A673 (cell line): ENCODE measurements at regions not wholly inside any gene's neighbourhood (a gene's known extent, or its start where the extent isn't known, plus 50 kb on each side); places are given as distances from the start of the nearest gene placed in this dataset.

Experiments used
- BruUV-seq: library from RNA; stranded (reverse); fragments of 400-500 nt; replicated peaks from 2 replicates; lab custom pipeline; 2021; lab: Mats Ljungman, UMichigan
- CTCF ChIA-PET: fragments of 300-600 bp; sonication (Branson Sonifier 250); formaldehyde crosslinking; loops from one replicate; lab custom pipeline; 2022; ENCODE audit warnings: antibody characterized with exemption; lab: Charles Lee
- POLR2A ChIA-PET: fragments of 300-600 bp; sonication (Branson Sonifier 250); formaldehyde crosslinking; loops from one replicate; lab custom pipeline; 2022; ENCODE audit warnings: antibody characterized with exemption; ENCODE audit not compliant: low non-redundant PET; lab: Charles Lee
- DNase-seq: peaks from one replicate; pipeline ENCODE4 v3.0.0-alpha.2; 2015; ENCODE audit warnings: low spot score
- H3K27ac ChIP-seq: fragments of 200-600 bp; sonication (generic); 2 replicates; pipeline ENCODE4 v1.5.1; 2016; ENCODE audit warnings: mixed run types, low read depth, mild to moderate bottlenecking, mixed read lengths, antibody characterized with exemption, low read length; ENCODE audit not compliant: poor library complexity, severe bottlenecking
- H3K27me3 ChIP-seq: fragments of 200-600 bp; sonication (generic); replicated peaks from 2 replicates; pipeline ENCODE4 v1.6.1; 2017; ENCODE audit warnings: mixed run types, low read depth, mild to moderate bottlenecking, mixed read lengths, antibody characterized with exemption, low read length; ENCODE audit not compliant: insufficient read depth, poor library complexity
- H3K36me3 ChIP-seq: fragments of 200-600 bp; sonication (generic); 2 replicates; pipeline ENCODE4 v1.6.1; 2016; ENCODE audit warnings: mixed run types, mild to moderate bottlenecking, mixed read lengths, antibody characterized with exemption, low read length; ENCODE audit not compliant: insufficient read depth, poor library complexity, severe bottlenecking
- H3K4me1 ChIP-seq: fragments of 200-600 bp; sonication (generic); 2 replicates; pipeline ENCODE4 v1.6.1; 2017; ENCODE audit warnings: mixed run types, mild to moderate bottlenecking, mixed read lengths, antibody characterized with exemption, low read length; ENCODE audit not compliant: insufficient read depth, poor library complexity, severe bottlenecking
- H3K4me3 ChIP-seq: fragments of 200-600 bp; sonication (generic); 2 replicates; pipeline ENCODE4 v1.5.1; 2016; ENCODE audit warnings: low read depth, mixed run types, mild to moderate bottlenecking, mixed read lengths, low read length; ENCODE audit not compliant: poor library complexity, severe bottlenecking
- H3K9me3 ChIP-seq: fragments of 200-600 bp; sonication (generic); 2 replicates; pipeline ENCODE4 v1.6.1; 2016; ENCODE audit warnings: mixed run types, low read depth, mild to moderate bottlenecking, mixed read lengths, antibody characterized with exemption, low read length; ENCODE audit not compliant: poor library complexity, severe bottlenecking
- CTCF ChIP-seq: fragments of 300-800, 200-600 bp; sonication (generic); conservative IDR thresholded peaks from 2 replicates; pipeline ENCODE4 v1.5.1; 2017; ENCODE audit warnings: low read depth, mild to moderate bottlenecking, antibody characterized with exemption, low read length, moderate library complexity, mixed read lengths
- EZH2 ChIP-seq: fragments of 200-600 bp; sonication (generic); IDR thresholded peaks from 2 replicates; pipeline ENCODE4 v1.6.1; 2017; ENCODE audit warnings: borderline replicate concordance, low read depth, mild to moderate bottlenecking, mixed read lengths, antibody characterized with exemption, low read length; ENCODE audit not compliant: poor library complexity, severe bottlenecking
- intact Hi-C: fragments of 100-400 bp; cut with micrococcal nuclease; formaldehyde crosslinking; loops from one replicate; pipeline ENCODE4 v1.10.0; 2022; ENCODE audit not compliant: unreplicated experiment

- no peak for TF ChIP-seq EZH2
- no peak for TF ChIP-seq CTCF
- BruUV-seq = no TSS peak
- ChIA-PET POLR2A (no interaction called here), CTCF (no interaction called here)
- Histone ChIP-seq H3K4me3 (no peak overlapping the region), H3K27ac (no peak overlapping the region), H3K27me3 (peaks cover 20% of the 10 kb centered on the region), H3K36me3 (no peaks in the 10 kb centered on the region), H3K9me3 (no peaks in the 10 kb centered on the region), H3K4me1 (peaks cover 11% of the 10 kb centered on the region)
- peak; percentile 5 for DNase-seq
- intact Hi-C loops = no loop called here
Measured at GRCh38 chr17:74009056-74009625, 194.3 kb upstream of the RPL38 start.

- H3K27ac ChIP-seq = no peak overlapping the region
- no peaks in the 10 kb centered on the region for H3K9me3 ChIP-seq
- POLR2A ChIA-PET = no interaction called here
- intact Hi-C loops = loop anchor here (5.0 kb wide), 1 partner anchor 51 kb away; no protein-coding TSS in a partner anchor
- DNase-seq = no peak
- BruUV-seq = no TSS peak
- peaks cover 11% of the 10 kb centered on the region for H3K4me1 ChIP-seq
- no peak overlapping the region for H3K4me3 ChIP-seq
- CTCF ChIA-PET = interaction anchor here (0.6 kb wide), 1 partner anchor 26 kb away, joined by 4 read pairs; no protein-coding TSS in a partner anchor
- no peak for TF ChIP-seq CTCF
- peaks cover 20% of the 10 kb centered on the region for H3K27me3 ChIP-seq
- no peaks in the 10 kb centered on the region for H3K36me3 ChIP-seq
Measured at GRCh38 chr17:74010903-74011302, 192.6 kb upstream of the RPL38 start.

GRCh38 chr17:74011966-74012365, 191.5 kb upstream of the RPL38 start:
- POLR2A ChIA-PET = no interaction called here

More at GRCh38 chr17:74011966-74012365, 191.5 kb upstream of the RPL38 start:
- intact Hi-C loops = loop anchor here (5.0 kb wide), 1 partner anchor 50 kb away; no protein-coding TSS in a partner anchor
- no peak overlapping the region for H3K4me3 ChIP-seq
- no peak for DNase-seq
- peaks cover 20% of the 10 kb centered on the region for H3K27me3 ChIP-seq
- CTCF ChIA-PET = no interaction called here
- no peak overlapping the region for H3K27ac ChIP-seq
- H3K9me3 ChIP-seq = no peaks in the 10 kb centered on the region
- peaks cover 11% of the 10 kb centered on the region for H3K4me1 ChIP-seq
- no peak for TF ChIP-seq EZH2
- no peak for TF ChIP-seq CTCF
- no TSS peak for BruUV-seq
- H3K36me3 ChIP-seq = no peaks in the 10 kb centered on the region
